ENCODE measurements at regions not wholly inside any gene's neighbourhood (a gene's known extent, or its start where the extent isn't known, plus 50 kb on each side); places are given as distances from the start of the nearest gene placed in this dataset.
"Not testable (repeated sequence)": the region's sequence is repeated elsewhere in the genome, so short reads cannot be mapped to it uniquely, and the experiment has no call there.

GRCh38 chr13:21297447-21297846 lies 121.0 kb downstream of the MRPL57 start:
- Histone ChIP-seq H3K4me3 (IDR thresholded peaks at IDR 0.05; ENCODE audit: insufficient read depth, low read depth, low read length) (no peak overlapping the region), H3K27me3 (ENCODE audit: insufficient read depth, low read depth) (no peaks in the 10 kb centered on the region), H4K20me1 (ENCODE audit: insufficient read depth) (no peaks in the 10 kb centered on the region), H3K27ac (no peak overlapping the region; the same call in 1 of the 2 replicates), H3K79me2 (ENCODE audit: insufficient read depth, low read depth) (no peaks in the 10 kb centered on the region), H3K4me1 (ENCODE audit: low read depth, poor library complexity, severe bottlenecking) (peaks cover 11% of the 10 kb centered on the region), H3K9ac (no peak overlapping the region; the same call in 1 of the 2 replicates), H3K4me2 (peak overlapping the region; percentile 39; the same call in 1 of the 2 replicates), H2AFZ (ENCODE audit: low read depth) (peak overlapping the region; percentile 73), H3K36me3 (ENCODE audit: insufficient read depth) (no peaks in the 10 kb centered on the region)
- no peak for TF ChIP-seq CTCF (conservative IDR thresholded peaks at IDR 0.05; ENCODE audit: low read depth, low read length)

- H2AFZ ChIP-seq (ENCODE audit: low read depth): peak overlapping the region; percentile 73
- TF ChIP-seq CTCF (conservative IDR thresholded peaks at IDR 0.05; ENCODE audit: low read depth, low read length): peak; percentile 45; the same call in 1 of the 2 replicates
These were observed 121.7 kb downstream of the MRPL57 start for GRCh38 chr13:21297914-21298831.

GRCh38 chr13:21304256-21304655 lies 127.8 kb downstream of the MRPL57 start:
- Histone ChIP-seq H3K4me1 (ENCODE audit: low read depth, poor library complexity, severe bottlenecking) (peaks cover 5% of the 10 kb centered on the region), H2AFZ (ENCODE audit: low read depth) (no peak overlapping the region), H3K27ac (no peak overlapping the region), H3K79me2 (ENCODE audit: insufficient read depth, low read depth) (no peaks in the 10 kb centered on the region), H3K4me3 (IDR thresholded peaks at IDR 0.05; ENCODE audit: insufficient read depth, low read depth, low read length) (no peak overlapping the region), H3K9ac (no peak overlapping the region), H3K27me3 (ENCODE audit: insufficient read depth, low read depth) (no peaks in the 10 kb centered on the region), H3K36me3 (ENCODE audit: insufficient read depth) (no peaks in the 10 kb centered on the region), H3K4me2 (no peak overlapping the region), H4K20me1 (ENCODE audit: insufficient read depth) (no peaks in the 10 kb centered on the region)
- TF ChIP-seq CTCF (conservative IDR thresholded peaks at IDR 0.05; ENCODE audit: low read depth, low read length): no peak

More at GRCh38 chr13:21297914-21298831, 121.7 kb downstream of the MRPL57 start:
- Histone ChIP-seq H4K20me1 (ENCODE audit: insufficient read depth) (no peaks in the 10 kb centered on the region), H3K4me3 (IDR thresholded peaks at IDR 0.05; ENCODE audit: insufficient read depth, low read depth, low read length) (no peak overlapping the region), H3K27me3 (ENCODE audit: insufficient read depth, low read depth) (no peaks in the 10 kb centered on the region), H3K79me2 (ENCODE audit: insufficient read depth, low read depth) (no peaks in the 10 kb centered on the region), H3K27ac (0 out of 2 replicates have a peak overlapping the region, but pooled peaks have one; percentile 32), H3K9ac (peak overlapping the region; percentile 37; the same call in 1 of the 2 replicates), H3K4me1 (ENCODE audit: low read depth, poor library complexity, severe bottlenecking) (peaks cover 11% of the 10 kb centered on the region), H3K36me3 (ENCODE audit: insufficient read depth) (no peaks in the 10 kb centered on the region), H3K4me2 (peak overlapping the region; percentile 48; the same call in 1 of the 2 replicates)

GRCh38 chr13:21306300-21307073 lies 130.0 kb downstream of the MRPL57 start:
- not testable (repeated sequence) for H3K4me1 ChIP-seq (ENCODE audit: low read depth, poor library complexity, severe bottlenecking); H3K27me3 ChIP-seq (ENCODE audit: insufficient read depth, low read depth); H3K4me2 ChIP-seq; H3K4me3 ChIP-seq (IDR thresholded peaks at IDR 0.05; ENCODE audit: insufficient read depth, low read depth, low read length); H2AFZ ChIP-seq (ENCODE audit: low read depth); H3K9ac ChIP-seq; H3K79me2 ChIP-seq (ENCODE audit: insufficient read depth, low read depth); H3K36me3 ChIP-seq (ENCODE audit: insufficient read depth); H4K20me1 ChIP-seq (ENCODE audit: insufficient read depth); H3K27ac ChIP-seq

- not testable (repeated sequence) for H3K36me3 ChIP-seq (ENCODE audit: insufficient read depth); H3K79me2 ChIP-seq (ENCODE audit: insufficient read depth, low read depth); H2AFZ ChIP-seq (ENCODE audit: low read depth); H3K27ac ChIP-seq; H3K4me2 ChIP-seq; H3K4me1 ChIP-seq (ENCODE audit: low read depth, poor library complexity, severe bottlenecking); H3K27me3 ChIP-seq (ENCODE audit: insufficient read depth, low read depth); H3K4me3 ChIP-seq (IDR thresholded peaks at IDR 0.05; ENCODE audit: insufficient read depth, low read depth, low read length); H4K20me1 ChIP-seq (ENCODE audit: insufficient read depth); H3K9ac ChIP-seq
These were observed 130.7 kb downstream of the MRPL57 start for GRCh38 chr13:21307158-21307557.
